HG02884 (cell line): ENCODE measurements at regions not wholly inside any gene's neighbourhood (a gene's known extent, or its start where the extent isn't known, plus 50 kb on each side); places are given as distances from the start of the nearest gene placed in this dataset.

Experiments
- ATAC-seq: cut with Tn5 transposase; IDR thresholded peaks from one replicate; pipeline ENCODE4 v1.9.1; 2021; ENCODE audit warnings: mild to moderate bottlenecking, moderate library complexity; ENCODE audit not compliant: unreplicated experiment

GRCh38 chr2:14123436-14124103 lies 508.9 kb upstream of the LRATD1 start:
- no peak for ATAC-seq

DNA sequence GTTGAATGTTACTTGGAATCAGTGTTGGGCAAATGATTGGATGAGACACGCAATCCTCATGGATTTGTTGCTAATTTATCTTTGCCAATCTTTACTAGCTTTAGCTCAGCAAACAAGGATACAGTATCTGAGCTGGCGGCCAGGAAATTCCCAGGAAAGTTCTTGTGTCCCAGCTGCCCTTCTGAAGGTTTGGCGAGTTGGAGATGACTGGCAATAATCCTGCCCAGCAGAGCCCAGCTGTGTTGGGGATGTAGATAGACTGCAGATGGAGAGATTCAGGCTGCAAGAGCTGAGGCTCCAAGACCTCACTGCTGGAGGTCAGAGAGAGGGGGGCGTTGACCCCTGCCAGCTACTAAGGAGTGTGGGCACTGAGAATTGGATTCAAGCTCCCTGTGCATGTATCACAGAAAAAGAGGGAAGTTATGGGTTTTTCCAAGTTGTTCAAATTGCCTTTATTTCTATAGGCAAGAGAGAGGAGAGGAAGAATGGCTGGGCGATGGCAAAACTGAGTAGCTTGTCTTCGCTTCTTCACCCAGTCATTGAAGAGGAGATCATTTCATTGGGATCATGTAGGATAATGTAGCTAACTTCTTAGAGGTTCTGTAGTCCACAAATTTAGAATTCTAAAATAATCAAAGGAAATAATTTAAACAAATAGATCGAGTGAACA lies 506.8 kb upstream of the LRATD1 start:
- ATAC-seq: no peak

DNA sequence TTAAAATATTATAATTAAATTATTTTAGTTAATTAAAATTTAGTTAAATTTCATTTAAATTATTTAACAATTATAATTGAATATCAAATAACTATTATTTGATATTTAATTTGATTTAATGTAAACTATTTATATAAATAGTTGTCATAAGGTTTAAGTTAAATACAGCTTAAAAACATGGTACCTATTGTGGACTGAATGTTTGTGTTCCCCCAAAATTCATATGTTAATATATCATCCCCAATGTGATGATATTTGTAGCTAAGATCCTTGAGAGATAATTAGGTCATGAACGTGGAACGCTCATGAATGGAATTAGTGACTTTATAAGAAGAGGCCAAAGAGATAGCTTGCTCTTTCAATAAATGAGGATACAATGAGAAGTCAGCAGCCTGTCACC lies 505.7 kb upstream of the LRATD1 start:
- ATAC-seq: no peak

DNA sequence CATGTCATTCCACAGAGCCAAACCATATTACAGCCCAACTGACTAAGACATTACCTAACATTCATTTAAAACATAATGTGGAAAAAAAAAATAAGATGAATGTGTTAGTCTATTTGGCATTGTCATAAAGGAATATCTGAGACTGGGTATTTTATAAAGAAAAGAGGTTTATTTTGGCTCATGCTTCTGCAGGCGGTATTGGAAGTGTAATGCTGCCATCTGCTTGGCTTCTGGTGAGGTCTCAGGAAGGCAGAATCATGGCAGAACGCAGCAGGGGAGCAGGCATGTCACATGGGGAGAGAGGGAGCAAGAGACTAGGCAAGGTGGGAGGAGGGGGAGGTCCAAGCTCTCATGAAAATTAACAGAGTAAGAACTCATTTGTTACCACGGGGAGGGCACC lies 504.8 kb upstream of the LRATD1 start:
- no peak for ATAC-seq

DNA sequence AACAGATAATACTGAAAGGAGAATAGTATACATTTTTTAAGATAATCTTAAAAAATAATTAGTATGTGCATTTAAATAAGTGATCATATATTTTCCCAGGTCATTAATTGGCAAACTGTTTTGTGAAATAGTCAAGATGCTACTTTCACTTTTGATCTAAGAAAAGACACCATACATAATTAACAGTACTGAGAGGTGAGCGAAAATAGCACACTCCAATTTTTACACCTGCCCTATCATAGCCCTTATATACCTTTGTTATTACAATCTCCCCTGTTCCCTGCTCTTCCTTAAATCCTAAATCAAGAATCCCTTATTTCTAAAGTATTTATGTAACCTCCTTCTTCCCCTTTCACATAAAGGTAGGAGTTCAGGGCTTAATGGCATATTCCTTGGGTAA lies 500.1 kb upstream of the LRATD1 start:
- no peak for ATAC-seq

GRCh38 chr2:14134771-14135170 lies 497.7 kb upstream of the LRATD1 start:
- no peak for ATAC-seq

- ATAC-seq: no peak
These were observed 496.5 kb upstream of the LRATD1 start for GRCh38 chr2:14136030-14136429.

GRCh38 chr2:14137643-14138042 lies 494.9 kb upstream of the LRATD1 start:
- no peak for ATAC-seq

DNA sequence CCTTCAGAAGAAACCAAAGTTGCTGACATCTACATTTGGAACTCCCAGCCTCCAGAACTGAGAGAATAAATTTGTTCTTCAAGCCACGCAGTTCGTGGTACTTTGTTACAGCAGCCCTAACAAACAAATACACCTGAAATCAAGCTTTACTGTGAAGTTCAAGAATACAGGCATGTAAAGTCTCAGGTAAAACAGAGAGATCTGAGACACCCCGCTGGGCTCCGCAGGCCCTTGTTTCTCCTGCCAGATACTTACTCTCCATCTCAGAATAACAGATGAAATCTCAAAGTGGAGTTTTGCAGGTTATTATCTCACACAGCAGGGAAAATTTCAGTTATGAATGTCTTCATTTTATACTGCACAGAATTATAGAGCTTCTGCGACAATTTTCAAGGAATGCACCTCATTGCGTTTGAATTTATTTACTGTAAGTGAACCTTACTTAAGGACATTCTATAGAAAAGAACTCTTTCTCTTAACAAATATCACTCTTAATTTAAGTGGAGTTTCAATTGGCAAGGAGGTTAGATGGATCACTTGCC lies 492.4 kb upstream of the LRATD1 start:
- no peak for ATAC-seq

GRCh38 chr2:14143435-14143834 lies 489.1 kb upstream of the LRATD1 start:
- ATAC-seq: no peak

DNA sequence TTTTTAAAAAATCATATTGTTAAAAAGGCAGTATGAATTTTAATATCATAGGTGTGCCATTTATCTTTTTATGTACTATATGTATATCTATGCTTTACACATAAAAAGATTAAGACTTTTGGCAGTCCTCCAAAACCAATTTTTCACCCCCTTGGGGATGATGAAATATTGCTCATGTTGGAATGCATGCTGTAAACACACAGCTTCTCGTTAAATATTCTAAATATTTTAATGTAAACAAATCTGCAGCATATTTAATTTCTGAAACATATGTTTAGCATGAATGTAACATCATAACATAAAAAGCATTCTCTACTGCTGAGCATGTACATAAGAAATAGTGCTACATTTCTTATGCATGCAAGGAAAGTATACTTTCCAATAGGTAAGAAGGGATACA lies 484.3 kb upstream of the LRATD1 start:
- ATAC-seq: no peak

DNA sequence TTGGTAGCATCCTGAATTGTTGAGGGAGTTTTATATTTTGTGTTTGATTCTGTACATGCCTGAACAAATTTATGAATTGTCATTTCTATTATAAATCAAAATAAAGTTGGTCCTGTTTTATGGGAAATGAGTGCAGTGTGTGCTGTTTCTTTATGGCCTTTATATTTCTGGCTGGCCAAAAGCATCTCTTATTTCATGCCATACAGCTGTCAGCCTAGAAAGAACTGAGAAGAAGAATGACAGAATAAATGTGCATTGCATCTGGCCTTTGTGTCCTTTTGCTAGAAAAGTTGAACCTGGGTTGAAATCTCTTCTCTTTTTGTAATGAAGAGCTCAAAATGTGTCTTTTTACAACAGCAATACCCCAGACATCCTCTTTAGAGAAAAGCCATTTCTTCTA lies 474.7 kb upstream of the LRATD1 start:
- ATAC-seq: no peak

DNA sequence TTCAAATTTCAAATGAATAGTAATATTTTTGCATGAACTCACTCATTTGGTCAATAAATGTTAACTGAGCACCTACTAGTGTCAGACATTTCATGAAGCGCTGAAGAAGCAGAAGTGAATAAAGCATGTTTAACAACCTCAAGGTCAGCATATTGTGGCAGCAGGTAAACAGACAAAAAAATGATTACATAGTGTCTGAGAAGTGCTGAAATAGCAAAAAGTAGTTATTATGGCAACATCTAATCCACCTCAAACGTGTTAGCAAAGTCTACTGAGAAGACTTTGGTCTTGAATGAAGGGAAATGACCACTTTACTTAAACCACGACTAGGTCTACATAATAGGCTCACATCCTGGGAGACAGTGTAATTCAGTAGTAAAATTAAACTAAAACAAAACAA lies 452.2 kb upstream of the LRATD1 start:
- ATAC-seq: no peak

- no peak for ATAC-seq
These were observed 450.1 kb upstream of the LRATD1 start for GRCh38 chr2:14182227-14182946.

DNA sequence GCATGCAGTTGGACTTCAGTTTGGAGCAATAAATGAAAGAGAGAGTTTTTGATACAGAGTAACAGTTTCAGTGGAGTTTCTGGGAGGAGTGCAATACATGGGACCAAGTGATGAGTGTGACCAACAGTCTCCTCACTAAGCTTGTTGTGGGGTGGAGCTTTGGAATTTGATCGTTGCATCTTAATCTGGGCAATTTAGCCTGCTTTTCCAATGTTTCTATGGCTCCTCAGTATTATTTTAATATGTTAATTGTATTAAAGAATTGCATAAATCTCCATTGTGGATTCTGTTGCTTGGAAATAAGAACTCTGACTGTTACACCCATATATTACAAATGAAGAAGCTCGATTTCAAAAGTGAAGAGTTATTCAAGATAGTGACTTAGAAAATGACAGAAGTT lies 446.6 kb upstream of the LRATD1 start:
- no peak for ATAC-seq

DNA sequence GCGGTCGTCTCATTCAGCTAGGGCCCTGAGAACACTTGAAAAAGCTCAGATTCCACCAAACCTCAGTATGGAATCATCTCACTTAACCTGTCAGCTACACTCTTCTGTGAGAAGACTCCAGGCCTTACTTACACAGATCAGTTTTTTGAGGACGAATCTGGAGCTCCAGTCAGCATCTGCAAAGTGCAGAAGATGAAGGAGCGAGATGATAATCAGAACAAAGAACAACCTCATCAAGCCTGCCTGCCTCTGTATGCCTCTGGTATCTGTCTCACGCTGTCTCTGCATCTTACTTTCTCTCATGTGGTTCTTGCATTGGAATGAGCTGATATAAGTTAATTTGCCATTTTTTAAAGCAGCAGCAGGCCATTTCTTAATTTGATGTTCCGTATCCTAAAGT lies 444.1 kb upstream of the LRATD1 start:
- no peak for ATAC-seq

DNA sequence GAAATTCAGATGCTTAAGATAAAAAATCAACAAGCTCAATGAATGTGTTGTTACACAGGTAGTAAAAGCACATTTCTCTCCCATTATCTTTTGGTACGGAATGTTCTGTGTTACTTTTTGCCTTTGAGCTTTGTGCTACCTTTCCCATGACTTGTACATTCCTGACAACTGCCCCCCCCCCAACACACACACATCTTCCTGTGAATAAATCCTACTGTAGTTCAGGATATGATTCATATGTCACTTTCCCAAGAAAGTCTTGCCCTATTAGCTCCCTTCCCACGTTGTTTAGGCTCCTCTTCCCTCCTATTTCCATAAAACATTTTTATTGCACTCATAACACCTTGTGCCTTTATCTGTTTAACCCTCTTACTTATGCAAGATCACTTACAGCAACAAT lies 442.6 kb upstream of the LRATD1 start:
- no peak for ATAC-seq

- ATAC-seq: no peak
These were observed 438.3 kb upstream of the LRATD1 start for GRCh38 chr2:14194233-14194632.

- ATAC-seq: no peak
These were observed 435.2 kb upstream of the LRATD1 start for GRCh38 chr2:14197293-14197692.

DNA sequence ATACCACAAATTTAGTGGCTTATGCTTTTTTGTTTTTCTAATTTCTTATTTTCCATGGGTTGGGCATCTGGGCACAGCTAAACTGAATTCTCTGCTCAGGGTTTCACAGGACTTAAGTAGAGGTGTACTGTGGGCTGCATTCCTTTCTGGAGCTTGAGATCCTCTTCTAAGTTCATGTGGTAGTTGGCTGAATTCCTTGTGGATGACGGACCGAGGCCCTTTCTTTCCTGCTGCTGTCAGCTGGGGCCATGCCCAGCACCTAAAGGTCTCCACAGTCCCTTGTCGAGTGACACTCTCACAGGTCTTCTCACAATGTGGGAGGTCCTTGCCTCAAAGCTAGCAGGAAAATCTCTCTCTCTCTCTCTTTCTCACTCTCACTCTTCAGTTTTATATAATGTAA lies 433.5 kb upstream of the LRATD1 start:
- ATAC-seq: no peak

DNA sequence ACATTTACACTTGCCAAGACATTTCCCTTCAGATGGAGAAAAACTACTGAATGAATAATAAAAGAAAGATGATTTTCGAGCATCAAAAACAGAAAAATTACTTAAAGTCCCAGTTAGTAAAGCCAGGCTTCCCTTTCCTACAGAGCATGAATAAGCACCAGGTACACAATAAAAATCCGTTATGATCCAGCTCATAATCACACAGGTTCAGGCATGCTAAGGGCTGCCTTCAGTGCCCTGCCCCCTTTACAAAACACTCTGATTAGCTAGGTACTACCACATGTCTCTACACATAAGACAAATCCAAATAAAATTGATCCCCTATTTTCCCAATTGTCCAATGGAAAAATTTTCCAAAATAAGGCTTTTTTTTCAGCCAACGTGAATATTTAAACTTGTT lies 413.2 kb upstream of the LRATD1 start:
- no peak for ATAC-seq

- no peak for ATAC-seq
These were observed 412.4 kb upstream of the LRATD1 start for GRCh38 chr2:14220101-14220500.
